Right atrium auricular region (tissue), 2 donors: ENCODE measurements at regions not wholly inside any gene's neighbourhood (a gene's known extent, or its start where the extent isn't known, plus 50 kb on each side); places are given as distances from the start of the nearest gene placed in this dataset.

ENCODE experiments used
- DNase-seq: peaks from one replicate; pipeline ENCODE4 v3.0.0-alpha.2; 2019; ENCODE audit warnings: low spot score
- H3K27ac ChIP-seq, 2 donors: fragments of 200-600 bp; sonication (generic); 1 replicate in 1 of 2; 2 replicates in 1 of 2; pipeline ENCODE4 v1.5.1; 2016 to 2019
- H3K27me3 ChIP-seq, 2 donors: fragments of 200-600 bp; sonication (generic); one replicate each; pipeline versions ENCODE4 v1.5.1 to v1.6.0; 2017 to 2019
- H3K36me3 ChIP-seq: fragments of 200-600 bp; sonication (generic); one replicate; pipeline ENCODE4 v1.5.1; 2016
- H3K4me1 ChIP-seq, 2 donors: fragments of 200-600 bp; sonication (generic); one replicate each; pipeline versions ENCODE4 v1.5.1 to v1.6.0; 2017 to 2019
- H3K4me3 ChIP-seq, 2 donors: fragments of 200-600 bp; sonication (generic); 1 replicate in 1 of 2; 2 replicates in 1 of 2; pipeline ENCODE4 v1.5.1; 2017 to 2019; ENCODE audit warnings: mild to moderate bottlenecking in 1 of 2, moderate library complexity in 1 of 2
- H3K9me3 ChIP-seq, 2 donors: fragments of 200-600 bp; sonication (generic); one replicate each; pipeline ENCODE4 v1.5.1; 2019
- TF ChIP-seq, protein P1 (sequence below), 2 donors: fragments of 200-600 bp; sonication (generic); IDR thresholded peaks; one replicate each; pipeline ENCODE4 v1.5.1; 2019; ENCODE audit warnings: antibody characterized with exemption in 2 of 2

- Histone ChIP-seq H3K36me3 (no peaks in the 10 kb centered on the region), H3K4me1 (no peaks in the 10 kb centered on the region), H3K27ac (no peak overlapping the region), H3K4me3 (no peak overlapping the region), H3K27me3 (no peaks in the 10 kb centered on the region), H3K9me3 (no peaks in the 10 kb centered on the region)
- TF ChIP-seq, protein P1, sequence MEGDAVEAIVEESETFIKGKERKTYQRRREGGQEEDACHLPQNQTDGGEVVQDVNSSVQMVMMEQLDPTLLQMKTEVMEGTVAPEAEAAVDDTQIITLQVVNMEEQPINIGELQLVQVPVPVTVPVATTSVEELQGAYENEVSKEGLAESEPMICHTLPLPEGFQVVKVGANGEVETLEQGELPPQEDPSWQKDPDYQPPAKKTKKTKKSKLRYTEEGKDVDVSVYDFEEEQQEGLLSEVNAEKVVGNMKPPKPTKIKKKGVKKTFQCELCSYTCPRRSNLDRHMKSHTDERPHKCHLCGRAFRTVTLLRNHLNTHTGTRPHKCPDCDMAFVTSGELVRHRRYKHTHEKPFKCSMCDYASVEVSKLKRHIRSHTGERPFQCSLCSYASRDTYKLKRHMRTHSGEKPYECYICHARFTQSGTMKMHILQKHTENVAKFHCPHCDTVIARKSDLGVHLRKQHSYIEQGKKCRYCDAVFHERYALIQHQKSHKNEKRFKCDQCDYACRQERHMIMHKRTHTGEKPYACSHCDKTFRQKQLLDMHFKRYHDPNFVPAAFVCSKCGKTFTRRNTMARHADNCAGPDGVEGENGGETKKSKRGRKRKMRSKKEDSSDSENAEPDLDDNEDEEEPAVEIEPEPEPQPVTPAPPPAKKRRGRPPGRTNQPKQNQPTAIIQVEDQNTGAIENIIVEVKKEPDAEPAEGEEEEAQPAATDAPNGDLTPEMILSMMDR (IDR thresholded peaks at IDR 0.05) = no peak
- no peak for DNase-seq
Measured at GRCh38 chr5:161095953-161096352, 243.9 kb upstream of the ATP10B start.

DNA sequence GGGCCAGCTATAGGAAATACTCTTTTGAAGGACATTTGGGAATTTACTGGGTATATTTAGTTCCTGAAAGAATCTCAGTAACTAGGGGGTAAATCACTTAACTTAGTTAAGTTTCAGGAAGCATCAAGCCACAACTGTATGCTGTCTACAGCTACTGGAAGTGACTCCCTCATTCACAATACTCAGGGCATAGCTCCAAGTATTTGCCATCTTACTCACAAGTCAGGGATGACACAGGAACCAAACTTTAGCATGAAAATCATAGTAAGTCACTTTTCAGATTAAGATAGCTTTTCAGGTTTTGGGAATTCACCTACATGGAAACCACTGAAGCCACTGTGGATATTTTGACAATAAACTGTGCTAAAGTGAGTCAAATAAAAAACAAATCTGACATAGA, 242.4 kb upstream of the ATP10B start:
- no peak overlapping the region for H3K4me3 ChIP-seq
- H3K9me3 ChIP-seq = no peaks in the 10 kb centered on the region
- TF ChIP-seq, protein P1 (IDR thresholded peaks at IDR 0.05) = no peak
- no peak overlapping the region for H3K27ac ChIP-seq
- no peaks in the 10 kb centered on the region for H3K36me3 ChIP-seq
- no peak for DNase-seq
- no peaks in the 10 kb centered on the region for H3K4me1 ChIP-seq
- H3K27me3 ChIP-seq = no peaks in the 10 kb centered on the region

DNA sequence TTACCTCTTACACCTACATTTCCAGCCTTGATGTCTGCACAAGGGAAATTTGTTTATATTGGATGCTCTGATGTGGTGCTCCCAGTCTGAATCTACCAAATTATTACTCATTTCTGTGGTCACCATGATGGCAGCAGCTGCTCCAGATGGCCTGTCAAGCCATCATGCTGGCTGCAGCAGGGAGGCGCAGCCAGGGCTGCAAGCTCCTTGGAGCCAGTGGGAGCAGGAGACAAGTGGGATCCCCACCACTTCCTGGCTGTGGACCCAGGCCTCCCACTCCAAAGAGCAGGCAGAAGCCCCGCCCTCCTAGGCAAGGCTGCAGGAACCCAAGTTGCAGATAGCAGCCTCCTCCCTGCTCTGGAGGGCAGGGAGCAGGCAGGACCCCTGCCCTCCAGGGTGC, 241.1 kb upstream of the ATP10B start:
- Histone ChIP-seq H3K36me3 (no peaks in the 10 kb centered on the region), H3K27ac (no peak overlapping the region), H3K9me3 (no peaks in the 10 kb centered on the region), H3K27me3 (no peaks in the 10 kb centered on the region), H3K4me1 (no peaks in the 10 kb centered on the region), H3K4me3 (no peak overlapping the region)
- TF ChIP-seq, protein P1 (IDR thresholded peaks at IDR 0.05) = no peak
- no peak for DNase-seq

DNA sequence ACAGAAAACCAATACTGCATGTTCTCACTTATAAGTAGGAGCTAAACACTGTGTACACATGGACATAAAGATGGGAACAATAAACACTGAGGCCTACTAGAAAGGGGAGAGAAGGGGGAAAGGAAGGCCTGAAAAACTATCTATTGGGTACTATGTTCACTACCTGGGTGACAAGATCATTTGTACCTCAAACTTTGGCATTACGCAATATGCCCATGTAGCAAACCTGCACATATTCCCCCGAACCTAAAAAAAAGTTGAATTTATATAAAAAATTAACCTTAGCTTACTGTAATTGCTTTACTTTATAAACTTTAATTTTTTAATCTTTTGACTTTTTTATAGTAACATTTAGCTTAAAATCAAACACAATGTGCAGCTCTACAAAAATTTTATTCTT, 237.6 kb upstream of the ATP10B start:
- H3K27ac ChIP-seq = no peak overlapping the region
- no peaks in the 10 kb centered on the region for H3K36me3 ChIP-seq
- H3K4me1 ChIP-seq = no peaks in the 10 kb centered on the region
- no peak for DNase-seq
- TF ChIP-seq, protein P1 (IDR thresholded peaks at IDR 0.05) = no peak
- no peaks in the 10 kb centered on the region for H3K9me3 ChIP-seq
- no peak overlapping the region for H3K4me3 ChIP-seq
- H3K27me3 ChIP-seq = no peaks in the 10 kb centered on the region

- Histone ChIP-seq H3K36me3 (no peaks in the 10 kb centered on the region), H3K9me3 (no peaks in the 10 kb centered on the region), H3K4me1 (no peaks in the 10 kb centered on the region), H3K4me3 (no peak overlapping the region), H3K27me3 (no peaks in the 10 kb centered on the region), H3K27ac (no peak overlapping the region)
- DNase-seq = no peak
- TF ChIP-seq, protein P1 (IDR thresholded peaks at IDR 0.05) = no peak
Measured at GRCh38 chr5:161086461-161086860, 234.4 kb upstream of the ATP10B start.

GRCh38 chr5:161085056-161085455, 233.0 kb upstream of the ATP10B start:
- no peaks in the 10 kb centered on the region for H3K27me3 ChIP-seq
- TF ChIP-seq, protein P1 (IDR thresholded peaks at IDR 0.05) = no peak

More at GRCh38 chr5:161085056-161085455, 233.0 kb upstream of the ATP10B start:
- Histone ChIP-seq H3K36me3 (no peaks in the 10 kb centered on the region), H3K4me1 (no peaks in the 10 kb centered on the region), H3K27ac (no peak overlapping the region), H3K9me3 (no peaks in the 10 kb centered on the region), H3K4me3 (no peak overlapping the region)
- DNase-seq = no peak
